H9 (cell line): ENCODE measurements at regions not wholly inside any gene's neighbourhood (a gene's known extent, or its start where the extent isn't known, plus 50 kb on each side); places are given as distances from the start of the nearest gene placed in this dataset.

Source experiments
- DNase-seq: peaks from one replicate; pipeline ENCODE4 v3.0.0-alpha.2; 2017
- H2AFZ ChIP-seq: one replicate; pipeline ENCODE4 v1.6.1; 2013; ENCODE audit warnings: mild to moderate bottlenecking, low read length, control low read depth, moderate library complexity
- H2AK5ac ChIP-seq: 2 replicates; pipeline ENCODE4 v1.6.1; 2013; ENCODE audit warnings: low read length, control low read depth, mixed read lengths; ENCODE audit not compliant: insufficient read length
- H2BK120ac ChIP-seq: one replicate; pipeline ENCODE4 v1.6.1; 2013; ENCODE audit warnings: low read depth, mild to moderate bottlenecking, low read length, control low read depth, inconsistent platforms; ENCODE audit not compliant: poor library complexity, severe bottlenecking
- H2BK12ac ChIP-seq: 2 replicates; pipeline ENCODE4 v1.6.1; 2013; ENCODE audit warnings: low read length, control low read depth, mixed read lengths, low read depth; ENCODE audit not compliant: insufficient read length
- H2BK15ac ChIP-seq: 2 replicates; pipeline ENCODE4 v1.6.1; 2013; ENCODE audit warnings: low read depth, low read length, control low read depth
- H2BK20ac ChIP-seq: one replicate; pipeline ENCODE4 v1.6.1; 2013; ENCODE audit warnings: low read depth, mild to moderate bottlenecking, low read length, control low read depth, inconsistent platforms; ENCODE audit not compliant: poor library complexity, severe bottlenecking
- H2BK5ac ChIP-seq: 2 replicates; pipeline ENCODE4 v1.6.1; 2013; ENCODE audit warnings: low read length, control low read depth, mixed read lengths; ENCODE audit not compliant: insufficient read length
- H3K14ac ChIP-seq: 2 replicates; pipeline ENCODE4 v1.6.1; 2013; ENCODE audit warnings: low read length, control low read depth; ENCODE audit not compliant: insufficient read depth
- H3K18ac ChIP-seq: 2 replicates; pipeline ENCODE4 v1.6.1; 2013; ENCODE audit warnings: low read depth, mild to moderate bottlenecking, mixed read lengths, low read length, control low read depth; ENCODE audit not compliant: insufficient read length
- H3K23ac ChIP-seq: 2 replicates; pipeline ENCODE4 v1.6.1; 2013; ENCODE audit warnings: low read length, control low read depth, mixed read lengths, low read depth; ENCODE audit not compliant: insufficient read length
- H3K23me2 ChIP-seq: 2 replicates; pipeline ENCODE4 v1.6.1; 2013; ENCODE audit warnings: low read depth, mild to moderate bottlenecking, mixed read lengths, low read length, control low read depth; ENCODE audit not compliant: insufficient read length, poor library complexity, severe bottlenecking
- H3K27ac ChIP-seq: 2 replicates; pipeline ENCODE4 v1.5.1; 2013; ENCODE audit warnings: low read length, control low read depth, mixed read lengths, low read depth; ENCODE audit not compliant: insufficient read length
- H3K27me3 ChIP-seq: 2 replicates; pipeline ENCODE4 v1.6.1; 2013; ENCODE audit warnings: low read length, control low read depth, inconsistent platforms; ENCODE audit not compliant: insufficient read depth
- H3K4ac ChIP-seq: 2 replicates; pipeline ENCODE4 v1.6.1; 2013; ENCODE audit warnings: low read depth, mild to moderate bottlenecking, control low read depth, inconsistent platforms, low read length, moderate library complexity
- H3K4me1 ChIP-seq: 2 replicates; pipeline ENCODE4 v1.6.1; 2013; ENCODE audit warnings: low read length, control low read depth, inconsistent platforms; ENCODE audit not compliant: insufficient read depth
- H3K4me2 ChIP-seq: 2 replicates; pipeline ENCODE4 v1.6.1; 2013; ENCODE audit warnings: low read length, control low read depth, mixed read lengths; ENCODE audit not compliant: insufficient read length, insufficient read depth
- H3K56ac ChIP-seq: 2 replicates; pipeline ENCODE4 v1.6.1; 2013; ENCODE audit warnings: low read depth, mild to moderate bottlenecking, mixed read lengths, low read length, control low read depth; ENCODE audit not compliant: insufficient read length
- H3K79me1 ChIP-seq: 2 replicates; pipeline ENCODE4 v1.6.1; 2013; ENCODE audit warnings: low read depth, mild to moderate bottlenecking, moderate library complexity, low read length, control low read depth, inconsistent platforms; ENCODE audit not compliant: insufficient read depth, poor library complexity, severe bottlenecking
- H3K79me2 ChIP-seq: 2 replicates; pipeline ENCODE4 v1.6.1; 2013; ENCODE audit warnings: low read length, control low read depth, inconsistent platforms; ENCODE audit not compliant: insufficient read depth
- H3K9ac ChIP-seq: 2 replicates; pipeline ENCODE4 v1.6.1; 2013; ENCODE audit warnings: low read length, control low read depth, mixed read lengths; ENCODE audit not compliant: insufficient read length; ENCODE audit errors: extremely low read depth
- H3K9me3 ChIP-seq: one replicate; pipeline ENCODE4 v1.6.1; 2013; ENCODE audit warnings: low read depth, low read length, inconsistent platforms; ENCODE audit not compliant: control insufficient read depth
- H3T11ph ChIP-seq: one replicate; pipeline ENCODE4 v1.6.1; 2013; ENCODE audit warnings: mild to moderate bottlenecking, low read length, control low read depth, inconsistent platforms
- H4K20me1 ChIP-seq: one replicate; pipeline ENCODE4 v1.6.1; 2013; ENCODE audit not compliant: control insufficient read depth, insufficient read length, insufficient read depth
- H4K5ac ChIP-seq: 2 replicates; pipeline ENCODE4 v1.6.1; 2013; ENCODE audit warnings: low read depth, mild to moderate bottlenecking, mixed read lengths, low read length, control low read depth; ENCODE audit not compliant: insufficient read length
- H4K8ac ChIP-seq: replicated peaks from 2 replicates; pipeline ENCODE4 v1.6.1; 2013; ENCODE audit warnings: low read length, control low read depth, mixed read lengths, low read depth; ENCODE audit not compliant: insufficient read length
- H4K91ac ChIP-seq: 2 replicates; pipeline ENCODE4 v1.6.1; 2013; ENCODE audit warnings: low read depth, mild to moderate bottlenecking, moderate library complexity, mixed read lengths, low read length, control low read depth; ENCODE audit not compliant: insufficient read length
- H3K27ac Mint-ChIP-seq, 3 experiments: 2 replicates in 2 of 3; 3 replicates in 1 of 3; pipeline ENCODE4 v1.8.0; 2020 to 2021; ENCODE audit warnings: mixed read lengths in 3 of 3, mild to moderate bottlenecking in 1 of 3, moderate library complexity in 1 of 3
- H3K27me3 Mint-ChIP-seq: 2 replicates; pipeline ENCODE4 v1.8.0; 2021; ENCODE audit warnings: low read depth, mild to moderate bottlenecking, moderate library complexity, mixed read lengths
- H3K36me3 Mint-ChIP-seq, 3 experiments: 2 replicates in 2 of 3; 3 replicates in 1 of 3; pipeline ENCODE4 v1.8.0; 2020 to 2021; ENCODE audit warnings: low read depth in 3 of 3, mixed read lengths in 3 of 3; ENCODE audit not compliant: insufficient read depth in 1 of 3
- H3K4me1 Mint-ChIP-seq, 2 experiments: 2 replicates each; pipeline ENCODE4 v1.8.0; 2020; ENCODE audit warnings: mixed read lengths in 2 of 2
- H3K4me3 Mint-ChIP-seq, 2 experiments: 2 replicates in 1 of 2; 3 replicates in 1 of 2; pipeline ENCODE4 v1.8.0; 2020 to 2021; ENCODE audit warnings: mild to moderate bottlenecking in 2 of 2, mixed read lengths in 2 of 2, moderate library complexity in 1 of 2
- H3K9me3 Mint-ChIP-seq, 2 experiments: 2 replicates in 1 of 2; 3 replicates in 1 of 2; pipeline ENCODE4 v1.8.0; 2020; ENCODE audit warnings: mild to moderate bottlenecking in 2 of 2, mixed read lengths in 2 of 2, moderate library complexity in 1 of 2
- WGBS: extraction: QIAGEN DNeasy Blood & Tissue Kit; methylation state at CpG from one replicate; pipeline ENCODE4 v1.1.7; 2013; ENCODE audit warnings: missing lambda C conversion rate, low lambda C conversion rate, mixed read lengths; ENCODE audit not compliant: insufficient read length; ENCODE audit errors: extremely low coverage; 5-methylcytosine and 5-hydroxymethylcytosine counted together
- TF ChIP-seq, protein P1 (sequence below): fragments of 200-600 bp; sonication (generic); conservative IDR thresholded peaks from 3 replicates; pipeline ENCODE4 v1.8.0; 2021; ENCODE audit warnings: antibody characterized with exemption, mild to moderate bottlenecking

- no peak overlapping the region for H2AK5ac ChIP-seq
- no peaks in the 10 kb centered on the region for H3K79me2 ChIP-seq
- H3K14ac ChIP-seq, result no peak overlapping the region
- H2BK12ac ChIP-seq, result no peak overlapping the region
- no peaks in the 10 kb centered on the region for H3K23me2 ChIP-seq
- no peak overlapping the region for H3K9ac ChIP-seq
- H3T11ph ChIP-seq, result no peak overlapping the region
- H2AFZ ChIP-seq, result no peak overlapping the region
- H4K5ac ChIP-seq, result no peak overlapping the region
- H2BK15ac ChIP-seq, result no peak overlapping the region
- no CpG with 5 or more reads among the region's 2 CpGs for WGBS
- H3K79me1 ChIP-seq, result no peaks in the 10 kb centered on the region
- no peaks in the 10 kb centered on the region for H3K9me3 Mint-ChIP-seq
- TF ChIP-seq, protein P1, sequence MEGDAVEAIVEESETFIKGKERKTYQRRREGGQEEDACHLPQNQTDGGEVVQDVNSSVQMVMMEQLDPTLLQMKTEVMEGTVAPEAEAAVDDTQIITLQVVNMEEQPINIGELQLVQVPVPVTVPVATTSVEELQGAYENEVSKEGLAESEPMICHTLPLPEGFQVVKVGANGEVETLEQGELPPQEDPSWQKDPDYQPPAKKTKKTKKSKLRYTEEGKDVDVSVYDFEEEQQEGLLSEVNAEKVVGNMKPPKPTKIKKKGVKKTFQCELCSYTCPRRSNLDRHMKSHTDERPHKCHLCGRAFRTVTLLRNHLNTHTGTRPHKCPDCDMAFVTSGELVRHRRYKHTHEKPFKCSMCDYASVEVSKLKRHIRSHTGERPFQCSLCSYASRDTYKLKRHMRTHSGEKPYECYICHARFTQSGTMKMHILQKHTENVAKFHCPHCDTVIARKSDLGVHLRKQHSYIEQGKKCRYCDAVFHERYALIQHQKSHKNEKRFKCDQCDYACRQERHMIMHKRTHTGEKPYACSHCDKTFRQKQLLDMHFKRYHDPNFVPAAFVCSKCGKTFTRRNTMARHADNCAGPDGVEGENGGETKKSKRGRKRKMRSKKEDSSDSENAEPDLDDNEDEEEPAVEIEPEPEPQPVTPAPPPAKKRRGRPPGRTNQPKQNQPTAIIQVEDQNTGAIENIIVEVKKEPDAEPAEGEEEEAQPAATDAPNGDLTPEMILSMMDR, result no peak
- H4K91ac ChIP-seq, result no peak overlapping the region
- no peaks in the 10 kb centered on the region for H3K27me3 ChIP-seq
- no peak overlapping the region for H2BK120ac ChIP-seq
- DNase-seq, result no peak
- H3K27me3 Mint-ChIP-seq, result no peaks in the 10 kb centered on the region
- H3K9me3 ChIP-seq, result no peaks in the 10 kb centered on the region
- no peak overlapping the region for H3K4me2 ChIP-seq
- H4K20me1 ChIP-seq, result no peaks in the 10 kb centered on the region
- H3K4ac ChIP-seq, result no peak overlapping the region
- peak overlapping the region in 2 of 3 experiments; percentile 24 to 45; a peak in 1 of 7 replicates for H3K27ac Mint-ChIP-seq
- no peak overlapping the region for H3K18ac ChIP-seq
- H4K8ac ChIP-seq, result no peak overlapping the region
- no peak overlapping the region for H3K56ac ChIP-seq
- H3K4me3 Mint-ChIP-seq, result no peak overlapping the region
- H2BK5ac ChIP-seq, result no peak overlapping the region
- peaks cover 2% of the 10 kb centered on the region; the same call in 1 of the 2 replicates for H3K4me1 ChIP-seq
- no peaks in the 10 kb centered on the region for H3K36me3 Mint-ChIP-seq
- H3K27ac ChIP-seq, result no peak overlapping the region
- H2BK20ac ChIP-seq, result no peak overlapping the region
- H3K23ac ChIP-seq, result no peak overlapping the region
- H3K4me1 Mint-ChIP-seq, result no peaks in the 10 kb centered on the region
Measured at GRCh38 chr4:121597346-121597934, 99.3 kb downstream of the ANXA5 start.
